ENCODE measurements at regions not wholly inside any gene's neighbourhood (a gene's known extent, or its start where the extent isn't known, plus 50 kb on each side); places are given as distances from the start of the nearest gene placed in this dataset.
"Not testable (repeated sequence)": the region's sequence is repeated elsewhere in the genome, so short reads cannot be mapped to it uniquely, and the experiment has no call there.

DNA sequence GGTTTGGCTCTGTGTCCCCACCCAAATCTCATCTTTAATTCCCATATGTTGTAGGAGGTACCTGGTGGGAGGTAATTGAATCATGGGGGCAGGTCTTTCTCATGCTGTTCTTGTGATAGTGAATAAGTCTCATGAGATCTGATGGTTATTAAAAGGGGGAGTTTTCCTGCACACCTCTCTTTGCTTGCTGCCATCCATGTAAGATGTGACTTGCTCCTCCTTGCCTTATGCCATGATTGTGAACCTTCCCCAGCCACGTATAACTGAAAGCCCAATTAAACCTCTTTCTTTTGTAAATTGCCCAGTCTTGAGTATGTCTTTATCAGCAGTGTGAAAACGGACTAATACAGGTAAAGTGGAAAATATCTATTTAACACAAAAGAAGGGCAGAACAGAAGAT lies 213.3 kb downstream of the PTGER3 start:
- H3K36me3 ChIP-seq (ENCODE audit: control insufficient read depth in 2 of 2, insufficient read depth in 2 of 2, low read length in 1 of 2); DNase-seq (ENCODE audit: low read depth in 6 of 9, low spot score in 9 of 9); H3K27ac ChIP-seq (ENCODE audit: low read depth in 1 of 2, low read length in 1 of 2); H3K4me1 ChIP-seq (ENCODE audit: control insufficient read depth in 2 of 2, insufficient read depth in 2 of 2, low read length in 2 of 2); H3K4me3 ChIP-seq (ENCODE audit: low read length in 2 of 2); H3K27me3 ChIP-seq (ENCODE audit: control insufficient read depth in 2 of 2, insufficient read depth in 1 of 2, low read length in 1 of 2); H3K9me3 ChIP-seq (ENCODE audit: control insufficient read depth in 2 of 2, insufficient read depth in 1 of 2, low read length in 1 of 2): not testable (repeated sequence)
- WGBS: 96% methylated on average over 2 of the region's 2 CpGs

DNA sequence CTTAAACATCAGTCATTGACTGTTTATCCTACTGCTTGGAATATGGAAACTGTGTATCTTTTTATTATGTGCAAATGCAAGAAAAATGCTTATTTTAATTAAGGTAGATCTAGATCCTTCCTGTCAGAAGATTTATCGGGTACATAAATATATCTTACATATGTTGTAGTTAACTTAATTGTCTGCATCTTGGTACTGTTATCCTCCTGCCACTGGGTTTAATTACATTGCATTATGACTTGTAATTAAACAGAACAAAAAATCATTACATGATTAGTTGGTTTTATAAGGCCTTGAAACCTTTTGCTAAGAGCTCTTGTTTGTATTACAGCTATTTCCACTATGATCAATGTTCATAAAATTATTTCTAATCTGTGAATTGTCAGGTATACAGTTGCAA lies 211.2 kb downstream of the PTGER3 start:
- Histone ChIP-seq H3K36me3 (ENCODE audit: control insufficient read depth in 2 of 2, insufficient read depth in 2 of 2, low read length in 1 of 2) (no peaks in the 10 kb centered on the region), H3K4me3 (ENCODE audit: low read length in 2 of 2) (no peak overlapping the region), H3K9me3 (ENCODE audit: control insufficient read depth in 2 of 2, insufficient read depth in 1 of 2, low read length in 1 of 2) (no peaks in the 10 kb centered on the region), H3K27ac (ENCODE audit: low read depth in 1 of 2, low read length in 1 of 2) (no peak overlapping the region), H3K4me1 (ENCODE audit: control insufficient read depth in 2 of 2, insufficient read depth in 2 of 2, low read length in 2 of 2) (no peaks in the 10 kb centered on the region), H3K27me3 (ENCODE audit: control insufficient read depth in 2 of 2, insufficient read depth in 1 of 2, low read length in 1 of 2) (no peaks in the 10 kb centered on the region)
- 96% methylated on average over 1 of the region's 1 CpG for WGBS
- no peak for DNase-seq (ENCODE audit: low read depth in 6 of 9, low spot score in 9 of 9)

DNA sequence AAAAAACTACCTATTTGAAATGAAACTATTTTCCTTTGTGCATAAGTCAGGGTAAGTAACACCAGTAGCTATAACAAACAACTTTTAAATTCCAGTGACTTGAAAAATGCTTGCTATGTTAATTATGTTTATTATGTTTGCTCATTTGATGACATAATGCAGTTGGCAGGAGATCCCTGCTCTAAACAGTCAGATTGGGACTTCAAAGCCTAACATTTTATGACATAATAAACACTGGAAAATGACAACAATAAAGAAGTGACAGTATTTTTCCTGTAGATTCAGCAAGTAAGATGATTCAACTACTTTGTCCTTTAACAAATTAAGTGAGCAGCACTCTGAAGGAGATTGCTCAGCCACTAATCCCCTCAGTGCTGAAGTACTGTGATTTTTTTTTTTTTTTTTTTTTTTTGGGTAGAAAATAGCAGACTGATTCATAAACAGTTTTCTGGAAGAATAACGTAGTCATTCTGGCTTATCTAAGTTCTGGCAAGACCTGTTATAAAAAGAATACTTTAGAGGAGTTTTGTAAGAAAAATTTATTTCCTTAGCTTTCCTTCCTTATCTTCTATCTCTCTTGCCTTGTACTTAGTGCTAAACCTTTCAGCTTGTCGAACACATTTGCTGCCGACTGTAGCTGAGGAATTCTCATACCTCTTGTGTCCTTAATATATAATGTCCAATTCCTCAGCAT lies 207.2 kb downstream of the PTGER3 start:
- H3K27ac ChIP-seq (ENCODE audit: low read depth in 1 of 2, low read length in 1 of 2): no peak overlapping the region
- no peaks in the 10 kb centered on the region for H3K4me1 ChIP-seq (ENCODE audit: control insufficient read depth in 2 of 2, insufficient read depth in 2 of 2, low read length in 2 of 2)
- H3K27me3 ChIP-seq (ENCODE audit: control insufficient read depth in 2 of 2, insufficient read depth in 1 of 2, low read length in 1 of 2): no peaks in the 10 kb centered on the region
- DNase-seq (ENCODE audit: low read depth in 6 of 9, low spot score in 9 of 9): no peak
- H3K4me3 ChIP-seq (ENCODE audit: low read length in 2 of 2): no peak overlapping the region
- WGBS: 97% methylated on average over 3 of the region's 3 CpGs
- no peaks in the 10 kb centered on the region for H3K9me3 ChIP-seq (ENCODE audit: control insufficient read depth in 2 of 2, insufficient read depth in 1 of 2, low read length in 1 of 2)
- no peaks in the 10 kb centered on the region for H3K36me3 ChIP-seq (ENCODE audit: control insufficient read depth in 2 of 2, insufficient read depth in 2 of 2, low read length in 1 of 2)

DNA sequence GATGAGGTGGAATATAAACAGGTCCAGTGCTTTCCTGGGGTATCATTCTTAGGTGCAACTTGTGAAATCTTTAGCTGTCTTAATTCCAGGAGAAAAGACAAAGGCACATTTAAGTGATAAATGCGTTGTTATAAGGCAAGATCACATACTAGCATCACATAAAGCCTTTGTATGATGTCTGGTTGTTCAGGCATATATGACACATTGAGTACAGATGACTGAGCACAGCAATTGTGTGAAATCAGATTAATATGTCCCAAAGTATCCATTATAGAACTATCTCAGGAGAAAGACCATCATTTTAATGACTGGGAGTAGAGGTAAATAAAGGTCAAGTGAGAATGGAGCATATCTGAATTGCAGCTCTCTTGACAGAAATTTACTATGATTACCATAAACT lies 205.1 kb downstream of the PTGER3 start:
- no peaks in the 10 kb centered on the region for H3K36me3 ChIP-seq (ENCODE audit: control insufficient read depth in 2 of 2, insufficient read depth in 2 of 2, low read length in 1 of 2)
- no peaks in the 10 kb centered on the region for H3K27me3 ChIP-seq (ENCODE audit: control insufficient read depth in 2 of 2, insufficient read depth in 1 of 2, low read length in 1 of 2)
- no peak overlapping the region for H3K27ac ChIP-seq (ENCODE audit: low read depth in 1 of 2, low read length in 1 of 2)
- DNase-seq (ENCODE audit: low read depth in 6 of 9, low spot score in 9 of 9): no peak
- no peaks in the 10 kb centered on the region for H3K9me3 ChIP-seq (ENCODE audit: control insufficient read depth in 2 of 2, insufficient read depth in 1 of 2, low read length in 1 of 2)
- WGBS: 97% methylated on average over 1 of the region's 1 CpG
- H3K4me3 ChIP-seq (ENCODE audit: low read length in 2 of 2): no peak overlapping the region
- no peaks in the 10 kb centered on the region for H3K4me1 ChIP-seq (ENCODE audit: control insufficient read depth in 2 of 2, insufficient read depth in 2 of 2, low read length in 2 of 2)

DNA sequence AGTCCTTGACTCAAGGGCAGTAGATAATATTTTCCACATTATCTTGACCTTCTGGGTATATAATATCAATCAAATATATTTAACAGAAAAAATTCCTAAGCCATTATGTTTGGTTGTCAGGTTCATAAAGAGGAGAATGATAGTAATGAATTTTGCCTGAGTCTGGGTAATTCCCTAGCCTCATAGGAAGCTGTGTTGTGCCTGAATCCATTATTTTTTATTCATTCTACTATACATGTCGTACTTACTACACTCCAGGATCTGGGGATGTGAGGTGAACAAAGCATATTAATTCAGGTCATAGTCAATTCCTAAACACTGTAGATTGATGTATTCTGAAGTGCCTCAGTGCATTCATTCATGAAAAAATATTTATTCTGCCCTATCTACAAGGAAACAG lies 204.2 kb downstream of the PTGER3 start:
- Histone ChIP-seq H3K36me3 (ENCODE audit: control insufficient read depth in 2 of 2, insufficient read depth in 2 of 2, low read length in 1 of 2) (no peaks in the 10 kb centered on the region), H3K27me3 (ENCODE audit: control insufficient read depth in 2 of 2, insufficient read depth in 1 of 2, low read length in 1 of 2) (no peaks in the 10 kb centered on the region), H3K27ac (ENCODE audit: low read depth in 1 of 2, low read length in 1 of 2) (no peak overlapping the region), H3K4me1 (ENCODE audit: control insufficient read depth in 2 of 2, insufficient read depth in 2 of 2, low read length in 2 of 2) (no peaks in the 10 kb centered on the region), H3K9me3 (ENCODE audit: control insufficient read depth in 2 of 2, insufficient read depth in 1 of 2, low read length in 1 of 2) (no peaks in the 10 kb centered on the region), H3K4me3 (ENCODE audit: low read length in 2 of 2) (no peak overlapping the region)
- no peak for DNase-seq (ENCODE audit: low read depth in 6 of 9, low spot score in 9 of 9)
- 94% methylated on average over 1 of the region's 1 CpG for WGBS

DNA sequence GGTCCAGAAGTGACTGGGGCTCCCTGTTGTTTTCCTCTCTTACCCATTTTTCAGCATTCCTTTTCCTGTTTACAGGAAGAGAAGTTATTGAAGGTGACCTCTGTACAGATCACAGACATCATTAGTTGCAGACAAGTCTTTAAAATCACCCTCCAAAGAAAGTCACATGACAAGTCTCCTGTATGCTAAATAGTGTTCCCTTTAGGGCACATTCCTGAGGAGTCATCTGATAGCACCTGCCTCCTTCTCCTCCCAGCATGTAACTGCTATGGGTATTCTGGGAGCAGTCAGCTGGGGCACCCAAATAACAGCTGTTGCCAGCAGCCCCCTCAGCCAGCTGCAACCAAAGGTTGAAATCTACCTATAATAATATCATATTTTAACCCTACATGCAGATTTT lies 200.6 kb downstream of the PTGER3 start:
- Histone ChIP-seq H3K36me3 (ENCODE audit: control insufficient read depth in 2 of 2, insufficient read depth in 2 of 2, low read length in 1 of 2) (no peaks in the 10 kb centered on the region), H3K27me3 (ENCODE audit: control insufficient read depth in 2 of 2, insufficient read depth in 1 of 2, low read length in 1 of 2) (no peaks in the 10 kb centered on the region), H3K27ac (ENCODE audit: low read depth in 1 of 2, low read length in 1 of 2) (no peak overlapping the region), H3K4me1 (ENCODE audit: control insufficient read depth in 2 of 2, insufficient read depth in 2 of 2, low read length in 2 of 2) (no peaks in the 10 kb centered on the region), H3K4me3 (ENCODE audit: low read length in 2 of 2) (no peak overlapping the region), H3K9me3 (ENCODE audit: control insufficient read depth in 2 of 2, insufficient read depth in 1 of 2, low read length in 1 of 2) (no peaks in the 10 kb centered on the region)
- DNase-seq (ENCODE audit: low read depth in 6 of 9, low spot score in 9 of 9): no peak

DNA sequence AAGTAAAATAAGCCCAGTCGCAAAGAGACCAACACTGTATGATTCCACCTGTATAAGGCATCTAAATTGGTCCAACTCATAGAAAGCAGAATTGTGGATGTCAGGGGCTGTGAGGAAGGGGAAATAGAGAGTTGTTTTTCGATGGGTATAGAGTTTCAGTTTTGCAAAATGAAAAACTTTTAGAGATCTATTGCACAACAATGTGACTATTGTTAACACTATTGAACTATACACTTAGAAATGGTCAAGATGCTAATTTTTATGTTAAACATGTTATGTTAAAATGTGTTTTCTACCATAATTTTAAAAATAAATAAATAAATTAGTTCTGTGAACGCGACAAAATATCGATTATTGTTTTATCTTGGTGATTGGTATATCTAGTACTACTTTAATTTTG lies 192.4 kb downstream of the PTGER3 start:
- no peak overlapping the region for H3K27ac ChIP-seq (ENCODE audit: low read depth in 1 of 2, low read length in 1 of 2)
- no peak overlapping the region for H3K4me3 ChIP-seq (ENCODE audit: low read length in 2 of 2)
- WGBS: 79% methylated on average over 5 of the region's 5 CpGs
- no peaks in the 10 kb centered on the region for H3K36me3 ChIP-seq (ENCODE audit: control insufficient read depth in 2 of 2, insufficient read depth in 2 of 2, low read length in 1 of 2)
- H3K9me3 ChIP-seq (ENCODE audit: control insufficient read depth in 2 of 2, insufficient read depth in 1 of 2, low read length in 1 of 2): no peaks in the 10 kb centered on the region
- H3K27me3 ChIP-seq (ENCODE audit: control insufficient read depth in 2 of 2, insufficient read depth in 1 of 2, low read length in 1 of 2): no peaks in the 10 kb centered on the region
- H3K4me1 ChIP-seq (ENCODE audit: control insufficient read depth in 2 of 2, insufficient read depth in 2 of 2, low read length in 2 of 2): no peaks in the 10 kb centered on the region
- DNase-seq (ENCODE audit: low read depth in 6 of 9, low spot score in 9 of 9): no peak

DNA sequence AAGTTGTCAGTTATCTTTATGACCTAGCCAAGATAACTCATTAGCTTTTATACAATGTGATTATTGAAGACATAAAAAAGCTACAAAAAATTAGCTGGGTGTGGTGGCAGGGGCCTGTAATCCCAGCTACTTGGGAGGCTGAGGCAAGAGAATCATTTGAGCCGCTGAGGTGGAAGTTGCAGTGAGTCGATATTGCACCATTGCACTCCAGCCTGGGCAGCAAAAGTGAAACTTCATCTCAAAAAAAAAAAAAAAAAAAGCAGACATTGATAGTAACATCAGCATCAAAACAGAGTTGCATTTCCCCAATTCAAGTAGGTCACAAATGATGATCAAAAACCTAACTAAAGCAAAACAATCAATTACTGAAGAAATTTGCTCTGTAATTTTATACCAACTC lies 191.4 kb downstream of the PTGER3 start:
- no peak for DNase-seq (ENCODE audit: low read depth in 6 of 9, low spot score in 9 of 9)
- WGBS: 97% methylated on average over 2 of the region's 2 CpGs
- no peaks in the 10 kb centered on the region for H3K9me3 ChIP-seq (ENCODE audit: control insufficient read depth in 2 of 2, insufficient read depth in 1 of 2, low read length in 1 of 2)

DNA sequence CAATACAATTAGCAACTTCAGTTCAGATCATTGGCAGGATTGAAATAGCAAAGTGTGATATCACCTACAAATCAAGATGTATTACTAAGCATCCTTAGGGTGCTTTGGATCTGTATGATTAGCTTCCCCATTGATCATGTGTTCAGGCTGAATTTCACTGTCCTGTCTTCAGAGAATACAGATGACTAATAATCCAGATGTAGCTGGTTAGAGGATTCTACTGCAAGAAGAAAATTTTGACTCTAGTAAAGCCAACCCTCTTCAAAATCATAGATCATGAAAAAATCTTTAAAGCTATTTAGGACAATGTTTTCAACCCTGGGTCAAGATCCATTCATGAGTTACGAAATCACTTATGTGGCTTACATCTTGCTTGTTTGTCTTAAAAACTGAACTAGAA lies 184.4 kb downstream of the PTGER3 start:
- no peak for DNase-seq (ENCODE audit: low read depth in 6 of 9, low spot score in 9 of 9)
- Histone ChIP-seq H3K9me3 (ENCODE audit: control insufficient read depth in 2 of 2, insufficient read depth in 1 of 2, low read length in 1 of 2) (no peaks in the 10 kb centered on the region), H3K27ac (ENCODE audit: low read depth in 1 of 2, low read length in 1 of 2) (no peak overlapping the region), H3K4me1 (ENCODE audit: control insufficient read depth in 2 of 2, insufficient read depth in 2 of 2, low read length in 2 of 2) (peaks cover 0 to 11% of the 10 kb centered on the region in 2 donors), H3K4me3 (ENCODE audit: low read length in 2 of 2) (no peak overlapping the region), H3K36me3 (ENCODE audit: control insufficient read depth in 2 of 2, insufficient read depth in 2 of 2, low read length in 1 of 2) (no peaks in the 10 kb centered on the region), H3K27me3 (ENCODE audit: control insufficient read depth in 2 of 2, insufficient read depth in 1 of 2, low read length in 1 of 2) (no peaks in the 10 kb centered on the region)
- 96% methylated on average over 1 of the region's 1 CpG for WGBS

More for the DNA sequence above, 191.4 kb downstream of the PTGER3 start:
- Histone ChIP-seq H3K27ac (ENCODE audit: low read depth in 1 of 2, low read length in 1 of 2) (no peak overlapping the region), H3K27me3 (ENCODE audit: control insufficient read depth in 2 of 2, insufficient read depth in 1 of 2, low read length in 1 of 2) (no peaks in the 10 kb centered on the region), H3K36me3 (ENCODE audit: control insufficient read depth in 2 of 2, insufficient read depth in 2 of 2, low read length in 1 of 2) (no peaks in the 10 kb centered on the region), H3K4me3 (ENCODE audit: low read length in 2 of 2) (no peak overlapping the region), H3K4me1 (ENCODE audit: control insufficient read depth in 2 of 2, insufficient read depth in 2 of 2, low read length in 2 of 2) (no peaks in the 10 kb centered on the region)

DNA sequence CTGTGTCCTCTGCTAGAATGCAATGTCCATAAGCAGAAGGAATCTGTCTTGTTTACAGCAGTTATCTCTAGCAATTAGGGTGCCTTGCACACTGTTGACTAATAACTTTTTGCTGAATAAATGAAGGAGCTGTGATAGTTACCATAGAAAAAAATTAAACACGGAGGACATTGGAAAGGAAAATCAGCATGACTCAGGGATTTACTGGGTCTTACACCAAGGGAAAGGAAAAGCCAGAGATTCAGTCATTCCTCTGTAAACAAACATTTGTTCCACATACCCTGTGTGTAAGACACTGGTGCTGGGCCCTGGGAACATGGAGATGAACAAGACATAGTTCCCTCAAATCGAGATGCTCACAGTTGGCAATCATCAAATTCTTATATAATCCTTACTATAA lies 183.3 kb downstream of the PTGER3 start:
- Histone ChIP-seq H3K4me3 (ENCODE audit: low read length in 2 of 2) (no peak overlapping the region), H3K4me1 (ENCODE audit: control insufficient read depth in 2 of 2, insufficient read depth in 2 of 2, low read length in 2 of 2) (peaks cover 0 to 11% of the 10 kb centered on the region in 2 donors), H3K36me3 (ENCODE audit: control insufficient read depth in 2 of 2, insufficient read depth in 2 of 2, low read length in 1 of 2) (no peaks in the 10 kb centered on the region), H3K9me3 (ENCODE audit: control insufficient read depth in 2 of 2, insufficient read depth in 1 of 2, low read length in 1 of 2) (no peaks in the 10 kb centered on the region), H3K27me3 (ENCODE audit: control insufficient read depth in 2 of 2, insufficient read depth in 1 of 2, low read length in 1 of 2) (no peaks in the 10 kb centered on the region), H3K27ac (ENCODE audit: low read depth in 1 of 2, low read length in 1 of 2) (no peak overlapping the region)
- WGBS: 92% methylated on average over 2 of the region's 2 CpGs
- no peak for DNase-seq (ENCODE audit: low read depth in 6 of 9, low spot score in 9 of 9)

Measured in thymus (tissue), 11 donors.